ENCODE measurements at regions not wholly inside any gene's neighbourhood (a gene's known extent, or its start where the extent isn't known, plus 50 kb on each side); places are given as distances from the start of the nearest gene placed in this dataset.

DNA sequence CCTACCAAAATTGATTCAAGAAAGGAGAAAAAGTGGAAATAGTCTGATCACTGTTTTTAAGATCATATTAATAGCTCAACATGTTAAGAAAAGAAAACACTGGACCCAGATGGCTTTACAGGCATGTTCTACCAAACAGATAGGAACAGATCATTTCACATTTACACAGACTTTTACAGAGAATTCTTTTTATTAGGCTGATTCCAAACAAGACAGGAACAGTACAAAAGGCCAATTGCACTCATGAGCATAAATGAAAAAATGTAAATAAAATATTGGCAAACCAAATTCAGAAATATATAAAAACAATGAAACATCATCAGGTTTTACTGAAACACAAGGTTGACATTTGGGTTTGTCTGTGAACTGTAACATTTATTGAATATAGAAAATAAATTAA, 106.5 kb downstream of the WNT5A start:
- intact Hi-C loops (cut with micrococcal nuclease) = no loop called here
- Histone ChIP-seq H3K79me2 (ENCODE audit: control insufficient read depth, insufficient read depth, low read length) (no peaks in the 10 kb centered on the region), H3K36me3 (ENCODE audit: control insufficient read depth, insufficient read depth, low read length) (no peaks in the 10 kb centered on the region), H3K27me3 (ENCODE audit: control insufficient read depth in 2 of 2, insufficient read depth in 2 of 2, low read length in 2 of 2) (no peaks in the 10 kb centered on the region), H3K9ac (ENCODE audit: insufficient read depth in 1 of 2, low read depth in 2 of 2, low read length in 2 of 2) (no peak overlapping the region), H3K4me1 (replicated peaks in 1 of 2; ENCODE audit: control insufficient read depth in 2 of 2, insufficient read depth in 2 of 2, low read length in 2 of 2) (no peaks in the 10 kb centered on the region), H3K4me2 (ENCODE audit: insufficient read depth, low read length) (no peak overlapping the region), H3K9me3 (replicated peaks; ENCODE audit: control insufficient read depth, insufficient read depth, low read depth, low read length) (no peaks in the 10 kb centered on the region), H2AFZ (ENCODE audit: low read depth, low read length) (no peak overlapping the region), H3K4me3 (no peak overlapping the region), H4K20me1 (replicated peaks; ENCODE audit: control insufficient read depth, insufficient read depth, low read length) (no peaks in the 10 kb centered on the region), H3K9me1 (ENCODE audit: control insufficient read depth, insufficient read depth, low read length) (no peaks in the 10 kb centered on the region), H3K27ac (ENCODE audit: extremely low read depth, low read depth, low read length) (no peak overlapping the region)
- ATAC-seq (no peak), DNase-seq (ENCODE audit: extremely low read depth in 1 of 4, low spot score in 3 of 4) (no peak), FAIRE-seq (no peak)
- no TSS peak for BruUV-seq (replicated peaks)
- ChIA-PET POLR2A (no interaction called here), CTCF (ENCODE audit: low intra/inter-chr PET ratio) (no interaction called here)
- in situ Hi-C loops (cut with MboI) = no loop called here
- TF ChIP-seq ZNF77 (CRISPR knock-in tag; IDR thresholded peaks at IDR 0.05) (no peak), ZFP36 (IDR thresholded peaks at IDR 0.05; ENCODE audit: low read depth, low read length, partially characterized antibody) (no peak), MCM5 (IDR thresholded peaks at IDR 0.05; ENCODE audit: low read depth) (no peak), RFX5 (IDR thresholded peaks at IDR 0.05; ENCODE audit: low read depth, low read length) (no peak), ZNF3 (CRISPR knock-in tag; IDR thresholded peaks at IDR 0.05) (no peak), SIN3B (IDR thresholded peaks at IDR 0.05; ENCODE audit: low read depth) (no peak)
- TF ChIP-seq, protein P1, sequence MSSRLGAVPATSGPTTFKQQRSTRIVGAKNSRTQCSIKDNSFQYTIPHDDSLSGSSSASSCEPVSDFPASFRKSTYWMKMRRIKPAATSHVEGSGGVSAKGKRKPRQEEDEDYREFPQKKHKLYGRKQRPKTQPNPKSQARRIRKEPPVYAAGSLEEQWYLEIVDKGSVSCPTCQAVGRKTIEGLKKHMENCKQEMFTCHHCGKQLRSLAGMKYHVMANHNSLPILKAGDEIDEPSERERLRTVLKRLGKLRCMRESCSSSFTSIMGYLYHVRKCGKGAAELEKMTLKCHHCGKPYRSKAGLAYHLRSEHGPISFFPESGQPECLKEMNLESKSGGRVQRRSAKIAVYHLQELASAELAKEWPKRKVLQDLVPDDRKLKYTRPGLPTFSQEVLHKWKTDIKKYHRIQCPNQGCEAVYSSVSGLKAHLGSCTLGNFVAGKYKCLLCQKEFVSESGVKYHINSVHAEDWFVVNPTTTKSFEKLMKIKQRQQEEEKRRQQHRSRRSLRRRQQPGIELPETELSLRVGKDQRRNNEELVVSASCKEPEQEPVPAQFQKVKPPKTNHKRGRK (tag; IDR thresholded peaks at IDR 0.05) = no peak
- TF ChIP-seq, protein P2, sequence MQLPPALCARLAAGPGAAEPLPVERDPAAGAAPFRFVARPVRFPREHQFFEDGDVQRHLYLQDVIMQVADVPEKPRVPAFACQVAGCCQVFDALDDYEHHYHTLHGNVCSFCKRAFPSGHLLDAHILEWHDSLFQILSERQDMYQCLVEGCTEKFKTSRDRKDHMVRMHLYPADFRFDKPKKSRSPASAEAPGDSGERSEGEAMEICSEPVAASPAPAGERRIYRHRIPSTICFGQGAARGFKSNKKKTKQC (CRISPR knock-in tag; IDR thresholded peaks at IDR 0.05) = no peak
- TF ChIP-seq, protein P3, sequence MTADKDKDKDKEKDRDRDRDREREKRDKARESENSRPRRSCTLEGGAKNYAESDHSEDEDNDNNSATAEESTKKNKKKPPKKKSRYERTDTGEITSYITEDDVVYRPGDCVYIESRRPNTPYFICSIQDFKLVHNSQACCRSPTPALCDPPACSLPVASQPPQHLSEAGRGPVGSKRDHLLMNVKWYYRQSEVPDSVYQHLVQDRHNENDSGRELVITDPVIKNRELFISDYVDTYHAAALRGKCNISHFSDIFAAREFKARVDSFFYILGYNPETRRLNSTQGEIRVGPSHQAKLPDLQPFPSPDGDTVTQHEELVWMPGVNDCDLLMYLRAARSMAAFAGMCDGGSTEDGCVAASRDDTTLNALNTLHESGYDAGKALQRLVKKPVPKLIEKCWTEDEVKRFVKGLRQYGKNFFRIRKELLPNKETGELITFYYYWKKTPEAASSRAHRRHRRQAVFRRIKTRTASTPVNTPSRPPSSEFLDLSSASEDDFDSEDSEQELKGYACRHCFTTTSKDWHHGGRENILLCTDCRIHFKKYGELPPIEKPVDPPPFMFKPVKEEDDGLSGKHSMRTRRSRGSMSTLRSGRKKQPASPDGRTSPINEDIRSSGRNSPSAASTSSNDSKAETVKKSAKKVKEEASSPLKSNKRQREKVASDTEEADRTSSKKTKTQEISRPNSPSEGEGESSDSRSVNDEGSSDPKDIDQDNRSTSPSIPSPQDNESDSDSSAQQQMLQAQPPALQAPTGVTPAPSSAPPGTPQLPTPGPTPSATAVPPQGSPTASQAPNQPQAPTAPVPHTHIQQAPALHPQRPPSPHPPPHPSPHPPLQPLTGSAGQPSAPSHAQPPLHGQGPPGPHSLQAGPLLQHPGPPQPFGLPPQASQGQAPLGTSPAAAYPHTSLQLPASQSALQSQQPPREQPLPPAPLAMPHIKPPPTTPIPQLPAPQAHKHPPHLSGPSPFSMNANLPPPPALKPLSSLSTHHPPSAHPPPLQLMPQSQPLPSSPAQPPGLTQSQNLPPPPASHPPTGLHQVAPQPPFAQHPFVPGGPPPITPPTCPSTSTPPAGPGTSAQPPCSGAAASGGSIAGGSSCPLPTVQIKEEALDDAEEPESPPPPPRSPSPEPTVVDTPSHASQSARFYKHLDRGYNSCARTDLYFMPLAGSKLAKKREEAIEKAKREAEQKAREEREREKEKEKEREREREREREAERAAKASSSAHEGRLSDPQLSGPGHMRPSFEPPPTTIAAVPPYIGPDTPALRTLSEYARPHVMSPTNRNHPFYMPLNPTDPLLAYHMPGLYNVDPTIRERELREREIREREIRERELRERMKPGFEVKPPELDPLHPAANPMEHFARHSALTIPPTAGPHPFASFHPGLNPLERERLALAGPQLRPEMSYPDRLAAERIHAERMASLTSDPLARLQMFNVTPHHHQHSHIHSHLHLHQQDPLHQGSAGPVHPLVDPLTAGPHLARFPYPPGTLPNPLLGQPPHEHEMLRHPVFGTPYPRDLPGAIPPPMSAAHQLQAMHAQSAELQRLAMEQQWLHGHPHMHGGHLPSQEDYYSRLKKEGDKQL (CRISPR knock-in tag; IDR thresholded peaks at IDR 0.05; ENCODE audit: borderline replicate concordance) = no peak
- TF ChIP-seq, protein P4, sequence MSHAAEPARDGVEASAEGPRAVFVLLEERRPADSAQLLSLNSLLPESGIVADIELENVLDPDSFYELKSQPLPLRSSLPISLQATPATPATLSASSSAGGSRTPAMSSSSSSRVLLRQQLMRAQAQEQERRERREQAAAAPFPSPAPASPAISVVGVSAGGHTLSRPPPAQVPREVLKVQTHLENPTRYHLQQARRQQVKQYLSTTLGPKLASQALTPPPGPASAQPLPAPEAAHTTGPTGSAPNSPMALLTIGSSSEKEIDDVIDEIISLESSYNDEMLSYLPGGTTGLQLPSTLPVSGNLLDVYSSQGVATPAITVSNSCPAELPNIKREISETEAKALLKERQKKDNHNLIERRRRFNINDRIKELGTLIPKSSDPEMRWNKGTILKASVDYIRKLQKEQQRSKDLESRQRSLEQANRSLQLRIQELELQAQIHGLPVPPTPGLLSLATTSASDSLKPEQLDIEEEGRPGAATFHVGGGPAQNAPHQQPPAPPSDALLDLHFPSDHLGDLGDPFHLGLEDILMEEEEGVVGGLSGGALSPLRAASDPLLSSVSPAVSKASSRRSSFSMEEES (CRISPR knock-in tag; IDR thresholded peaks at IDR 0.05) = no peak
- TF ChIP-seq, protein P5, sequence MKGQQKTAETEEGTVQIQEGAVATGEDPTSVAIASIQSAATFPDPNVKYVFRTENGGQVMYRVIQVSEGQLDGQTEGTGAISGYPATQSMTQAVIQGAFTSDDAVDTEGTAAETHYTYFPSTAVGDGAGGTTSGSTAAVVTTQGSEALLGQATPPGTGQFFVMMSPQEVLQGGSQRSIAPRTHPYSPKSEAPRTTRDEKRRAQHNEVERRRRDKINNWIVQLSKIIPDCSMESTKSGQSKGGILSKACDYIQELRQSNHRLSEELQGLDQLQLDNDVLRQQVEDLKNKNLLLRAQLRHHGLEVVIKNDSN (CRISPR knock-in tag; IDR thresholded peaks at IDR 0.05) = no peak
- TF ChIP-seq, protein P6, sequence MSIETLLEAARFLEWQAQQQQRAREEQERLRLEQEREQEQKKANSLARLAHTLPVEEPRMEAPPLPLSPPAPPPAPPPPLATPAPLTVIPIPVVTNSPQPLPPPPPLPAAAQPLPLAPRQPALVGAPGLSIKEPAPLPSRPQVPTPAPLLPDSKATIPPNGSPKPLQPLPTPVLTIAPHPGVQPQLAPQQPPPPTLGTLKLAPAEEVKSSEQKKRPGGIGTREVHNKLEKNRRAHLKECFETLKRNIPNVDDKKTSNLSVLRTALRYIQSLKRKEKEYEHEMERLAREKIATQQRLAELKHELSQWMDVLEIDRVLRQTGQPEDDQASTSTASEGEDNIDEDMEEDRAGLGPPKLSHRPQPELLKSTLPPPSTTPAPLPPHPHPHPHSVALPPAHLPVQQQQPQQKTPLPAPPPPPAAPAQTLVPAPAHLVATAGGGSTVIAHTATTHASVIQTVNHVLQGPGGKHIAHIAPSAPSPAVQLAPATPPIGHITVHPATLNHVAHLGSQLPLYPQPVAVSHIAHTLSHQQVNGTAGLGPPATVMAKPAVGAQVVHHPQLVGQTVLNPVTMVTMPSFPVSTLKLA (conservative IDR thresholded peaks at IDR 0.05) = no peak
